Stimulated activated CD8-positive, alpha-beta memory T cell treated with anti-CD3 and anti-CD28 coated beads, Interleukin-4, amount 100 ng/mL, for 4 hours (primary cell): ENCODE measurements at regions not wholly inside any gene's neighbourhood (a gene's known extent, or its start where the extent isn't known, plus 50 kb on each side); places are given as distances from the start of the nearest gene placed in this dataset.

Source experiments
- DNase-seq, 2 donors: peaks; one replicate each; pipeline ENCODE4 v3.0.0-alpha.2; 2020; ENCODE audit warnings: low read depth in 2 of 2, low spot score in 1 of 2

DNA sequence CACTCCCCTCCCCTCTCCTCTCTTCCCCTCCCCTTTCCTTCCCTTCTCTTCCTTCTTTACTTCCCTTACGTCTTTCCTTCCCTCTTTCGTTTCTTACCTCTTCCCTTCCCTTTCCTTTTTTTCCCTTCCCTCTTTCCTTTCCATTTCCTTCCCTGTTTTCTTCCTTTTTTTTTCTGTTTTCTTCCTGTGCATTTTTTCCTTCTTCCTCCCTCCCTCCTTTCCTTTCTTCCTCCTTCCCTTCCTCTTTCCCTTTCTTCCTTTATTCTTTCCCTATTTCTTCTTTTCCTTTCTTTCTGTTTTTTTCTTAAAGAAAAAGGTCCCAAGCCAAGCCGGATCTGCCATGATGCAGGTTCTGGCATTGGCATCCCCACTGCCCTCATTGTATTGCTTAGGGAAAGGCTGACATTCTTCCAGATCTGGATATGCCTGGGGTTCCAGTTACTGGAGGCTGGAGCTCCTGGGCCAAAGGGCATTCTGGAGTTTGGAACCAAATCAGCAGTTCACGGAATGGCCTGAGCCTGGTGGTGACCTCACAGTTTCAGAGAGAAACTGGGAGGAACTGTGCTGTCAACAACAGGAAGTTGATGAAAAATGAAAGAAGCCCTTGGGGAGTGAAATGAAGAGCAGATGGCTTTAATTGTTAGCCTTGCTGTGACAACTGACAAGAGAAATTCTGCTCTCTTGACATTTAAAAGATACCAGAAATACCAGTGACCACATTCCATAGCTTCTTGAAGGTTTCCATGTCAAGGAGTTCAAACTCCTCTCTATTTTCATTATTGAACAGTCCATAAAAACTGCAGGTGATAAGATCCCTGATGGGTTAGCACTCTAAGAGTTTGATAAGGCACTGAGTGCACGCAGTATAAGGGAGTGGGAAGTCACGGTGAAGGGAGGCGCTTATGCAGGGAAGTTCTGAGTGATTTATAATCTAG lies 622.1 kb downstream of the SPRY1 start:
- no peak for DNase-seq

DNA sequence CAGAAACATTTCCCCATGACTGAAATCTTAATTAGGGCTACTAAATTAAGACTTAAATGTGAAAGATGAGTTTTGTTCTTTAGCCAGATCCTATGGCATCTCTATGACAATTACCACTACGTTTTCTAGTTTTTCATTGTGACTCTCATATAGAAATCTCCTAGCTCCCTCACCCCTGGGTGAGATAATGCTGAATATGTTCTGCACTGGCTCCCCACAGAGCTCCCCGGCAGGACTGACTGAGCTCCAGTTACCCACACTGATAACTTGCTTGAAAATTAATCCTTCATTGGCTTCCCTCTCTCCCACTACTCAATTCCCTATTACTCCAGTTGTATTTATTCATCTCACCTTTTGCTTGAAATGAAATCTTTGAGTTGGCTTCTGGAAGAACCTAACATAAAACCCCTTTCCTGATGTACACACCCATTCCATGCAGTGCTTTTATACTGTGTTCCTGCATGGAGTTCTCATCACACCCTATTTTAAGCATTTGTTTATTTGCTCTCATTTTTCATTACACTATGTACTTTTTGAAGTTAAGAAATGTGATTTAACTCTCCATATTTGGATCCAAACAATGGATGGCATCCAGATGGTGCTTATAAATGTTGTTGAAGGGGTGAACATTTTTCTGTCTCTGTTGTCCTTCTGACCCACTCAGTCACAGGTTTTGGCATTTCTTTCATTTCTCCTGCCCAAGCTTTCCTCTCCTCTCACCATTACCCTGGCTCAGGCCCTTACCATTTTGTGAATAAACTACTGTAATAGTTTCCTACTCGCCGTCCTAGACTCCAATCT lies 623.4 kb downstream of the SPRY1 start:
- no peak for DNase-seq

DNA sequence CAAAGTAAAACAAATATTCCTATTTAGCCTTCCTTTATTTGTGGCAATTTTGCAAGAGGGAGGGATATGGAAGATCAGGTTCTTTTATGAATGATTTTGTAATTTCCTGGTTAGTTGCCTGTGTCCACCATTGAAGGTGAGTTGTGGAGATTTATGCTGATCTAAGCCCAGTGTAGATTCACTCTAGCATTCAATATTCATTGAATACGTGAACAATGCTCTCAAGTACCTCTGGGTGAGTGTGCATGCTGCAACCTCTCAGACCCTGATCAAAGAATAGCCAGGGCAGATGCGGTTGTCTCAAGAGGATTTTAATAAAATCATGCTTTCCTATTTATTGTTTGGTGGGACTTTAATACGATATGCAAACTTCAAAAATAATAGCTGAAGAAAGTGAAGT lies 628.4 kb downstream of the SPRY1 start:
- DNase-seq, result no peak

DNA sequence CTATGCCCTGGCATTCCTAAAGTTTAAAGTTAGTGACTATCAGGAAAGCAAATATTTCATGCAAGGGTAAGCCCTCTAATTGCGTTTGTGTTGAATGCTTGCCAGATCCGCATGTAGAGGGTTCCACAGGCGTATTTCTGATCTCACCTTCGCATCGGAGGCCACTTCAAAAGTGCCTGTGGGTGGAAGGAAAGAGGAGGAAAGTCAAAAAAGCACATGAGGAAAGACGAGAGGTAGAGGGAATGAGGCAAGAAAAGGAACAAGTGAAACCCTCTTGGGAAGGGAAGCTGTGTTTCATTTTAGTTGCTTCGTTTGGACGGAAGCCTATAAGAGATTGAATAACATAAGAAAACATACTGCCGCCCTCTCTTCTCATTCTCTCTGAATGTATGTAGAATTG lies 628.8 kb downstream of the SPRY1 start:
- no peak for DNase-seq

DNA sequence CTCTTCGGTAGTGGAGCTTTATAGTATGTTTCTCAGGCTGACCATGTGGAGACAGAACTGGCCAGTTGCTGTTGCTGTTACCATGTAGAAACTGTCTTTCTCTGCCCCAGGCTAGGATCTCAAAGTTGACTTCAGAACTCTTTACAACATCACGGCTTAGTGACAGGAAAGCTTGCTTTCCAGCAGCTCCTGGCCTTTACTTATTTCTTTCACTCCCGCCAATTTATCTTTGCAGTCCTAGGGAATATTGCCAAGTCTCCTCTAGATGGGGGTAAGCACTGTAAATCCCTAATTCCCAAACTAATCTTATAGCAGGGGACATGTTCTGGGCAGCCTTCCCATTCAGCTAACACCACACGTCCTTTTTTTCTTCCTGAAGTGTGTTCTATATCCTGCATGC lies 631.6 kb downstream of the SPRY1 start:
- no peak for DNase-seq

- DNase-seq, result no peak
These were observed 633.6 kb downstream of the SPRY1 start for GRCh38 chr4:124030147-124030546.

GRCh38 chr4:124032035-124032434 lies 635.4 kb downstream of the SPRY1 start:
- no peak for DNase-seq

DNA sequence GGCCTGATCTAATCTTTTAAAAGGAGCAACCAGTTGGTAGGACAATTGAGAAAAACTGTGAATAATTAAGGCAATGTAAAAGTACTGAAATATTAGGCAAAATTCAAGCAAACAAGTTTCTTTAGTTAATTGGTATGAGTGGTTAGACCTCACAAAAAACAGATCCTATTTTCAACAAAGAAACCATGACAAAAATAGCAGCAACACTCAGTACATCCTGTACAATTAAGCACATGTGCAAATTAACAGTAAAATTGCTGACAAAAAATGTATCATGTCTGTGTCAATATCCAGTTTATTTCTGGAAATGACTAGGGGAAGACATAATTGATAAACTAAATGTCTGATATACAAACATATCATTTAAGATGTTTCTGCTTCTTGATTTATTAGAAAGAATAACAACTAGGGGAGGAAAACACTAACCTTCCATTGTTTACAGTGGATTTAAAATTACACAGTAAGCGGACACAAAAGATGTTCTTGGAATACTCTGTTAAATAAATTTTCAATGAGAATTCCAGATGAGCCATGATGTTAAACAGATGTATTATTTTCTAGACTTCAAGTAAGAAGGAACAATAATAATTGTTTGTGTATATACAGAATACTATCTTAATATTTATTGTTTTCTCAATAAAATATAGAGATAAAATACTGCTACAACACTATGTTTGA lies 638.9 kb downstream of the SPRY1 start:
- DNase-seq, result no peak

DNA sequence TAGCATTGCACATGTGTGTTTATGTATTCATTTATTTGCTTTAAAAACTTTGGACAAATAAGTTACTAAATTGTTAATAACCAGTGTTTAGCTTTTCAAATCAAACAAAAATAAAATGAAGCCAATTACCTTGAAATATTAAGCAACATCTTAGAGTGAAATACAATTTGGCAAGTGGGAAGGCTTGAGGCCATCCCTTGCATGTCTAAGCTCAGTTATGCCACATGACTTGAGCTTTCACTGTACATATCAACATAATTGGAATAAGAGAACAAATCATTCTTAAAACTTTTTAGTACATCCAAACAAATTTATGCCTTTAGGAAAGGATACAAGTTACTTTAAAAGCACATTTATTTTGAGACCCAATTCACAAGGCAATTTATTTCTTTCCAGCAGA lies 640.6 kb downstream of the SPRY1 start:
- no peak for DNase-seq

DNA sequence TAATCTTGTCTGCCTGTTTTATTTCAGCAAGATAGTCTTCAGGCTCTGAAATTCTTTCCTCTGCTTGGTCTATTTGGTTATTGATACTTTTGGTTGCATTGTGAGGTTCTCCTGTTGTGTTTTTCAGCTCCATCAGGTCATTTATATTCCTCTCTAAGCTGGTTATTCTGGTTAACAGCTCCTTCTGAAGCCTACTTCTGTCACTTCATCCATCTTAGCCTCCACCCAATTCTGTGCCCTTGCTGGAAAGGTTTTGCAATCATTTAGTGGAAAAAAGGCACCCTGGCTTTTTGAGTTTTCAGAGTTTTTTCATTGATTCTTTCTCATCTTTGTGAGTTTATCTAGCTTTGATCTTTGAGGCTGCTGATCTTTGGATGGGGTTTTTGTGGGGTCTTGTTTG lies 647.7 kb downstream of the SPRY1 start:
- no peak for DNase-seq

DNA sequence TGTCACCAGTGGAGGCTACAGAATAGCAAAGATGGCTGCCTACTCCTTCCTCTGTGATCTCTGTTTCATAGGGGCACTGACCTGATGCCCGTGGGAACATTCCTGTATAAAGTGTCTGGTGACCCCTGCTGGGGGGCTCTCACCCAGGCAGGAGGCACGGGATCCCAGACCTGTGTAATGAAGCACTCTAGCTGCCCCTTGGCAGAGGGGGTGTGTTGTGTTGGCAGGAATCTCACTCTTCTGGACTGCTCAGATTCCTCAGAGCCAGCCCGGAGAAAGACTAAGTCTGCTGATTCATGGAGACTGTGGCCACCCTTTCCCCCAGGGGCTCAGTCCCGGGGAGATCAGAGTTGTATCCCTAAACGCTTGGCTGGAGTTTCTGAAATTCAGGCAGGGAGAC lies 648.3 kb downstream of the SPRY1 start:
- no peak for DNase-seq

DNA sequence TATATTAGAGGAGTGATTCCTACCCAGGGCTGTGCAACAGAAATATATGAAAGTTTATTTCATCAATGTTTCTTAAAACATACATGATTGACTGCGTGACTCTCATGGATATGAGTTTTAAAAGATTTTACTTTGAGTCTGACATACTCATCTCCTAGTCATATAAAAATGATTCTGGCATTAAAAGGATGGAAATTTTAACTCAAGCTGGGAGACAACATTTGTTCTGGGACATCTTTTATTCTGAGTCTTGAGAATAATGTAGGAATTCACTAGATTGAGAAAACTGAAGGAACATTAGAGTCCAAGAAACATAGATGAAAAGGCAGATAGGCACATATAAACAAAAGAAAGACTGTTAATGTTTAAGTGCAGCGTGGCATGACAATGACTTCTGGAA lies 649.6 kb downstream of the SPRY1 start:
- no peak for DNase-seq

- no peak for DNase-seq
These were observed 657.4 kb downstream of the SPRY1 start for GRCh38 chr4:124053872-124054538.

DNA sequence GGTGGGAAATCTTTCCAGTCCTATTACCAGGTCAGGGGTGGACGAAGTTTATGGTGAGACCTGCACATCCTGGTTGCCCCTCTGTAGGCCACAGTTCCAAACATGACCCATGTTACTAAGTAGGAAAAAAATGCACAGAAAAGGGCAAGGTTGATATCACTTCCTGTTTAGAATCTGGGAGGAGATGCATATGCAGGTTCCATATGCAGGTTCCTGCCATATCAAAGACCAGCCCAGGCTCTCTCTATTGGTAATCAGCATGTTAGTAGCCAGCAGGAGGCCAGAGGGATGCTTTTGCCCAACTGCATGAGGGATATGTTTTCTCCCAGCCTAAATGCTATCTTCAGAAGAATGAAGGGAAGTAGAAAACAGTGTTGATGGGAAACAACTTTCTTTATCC lies 657.2 kb downstream of the ANKRD50 start:
- no peak for DNase-seq

DNA sequence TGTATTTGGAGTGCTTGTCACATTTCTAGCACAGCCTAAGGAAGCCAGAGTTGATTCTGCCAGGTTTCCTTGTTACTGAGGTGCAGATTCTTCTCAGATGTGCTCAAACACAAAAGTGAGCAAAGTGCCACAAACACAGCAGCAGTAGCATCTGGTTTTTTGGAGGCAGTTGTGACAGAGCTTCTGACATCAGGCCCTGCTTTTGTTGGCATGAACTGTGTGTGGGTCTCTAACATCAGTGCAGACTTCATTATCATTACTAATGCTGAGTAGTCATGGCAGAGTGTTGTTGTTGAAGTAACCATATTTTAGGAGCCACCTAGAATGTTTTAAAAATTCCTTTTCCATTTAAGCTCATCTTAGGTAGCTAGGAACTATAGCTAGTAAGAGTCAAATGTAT lies 656.6 kb downstream of the ANKRD50 start:
- DNase-seq, result no peak

- DNase-seq, result no peak
These were observed 652.1 kb downstream of the ANKRD50 start for GRCh38 chr4:124060261-124060918.

DNA sequence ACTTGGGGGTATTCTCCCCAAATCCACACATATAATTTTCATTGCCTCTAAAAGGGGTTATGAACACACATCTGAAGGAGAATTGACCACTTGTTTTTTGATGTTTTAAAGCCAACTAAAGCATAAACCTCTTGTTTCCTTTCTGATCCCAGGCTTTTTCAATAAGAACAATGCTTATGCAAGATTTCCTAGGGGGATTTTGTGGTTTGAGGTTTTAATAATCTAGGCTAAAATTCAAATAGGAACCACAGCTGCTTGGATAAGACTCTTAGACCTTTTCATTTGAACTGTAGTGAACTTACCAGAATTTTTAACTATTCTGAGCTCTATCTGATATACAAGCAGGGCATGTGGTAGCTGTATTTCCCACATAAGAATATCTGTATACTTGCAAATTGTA lies 651.1 kb downstream of the ANKRD50 start:
- no peak for DNase-seq

DNA sequence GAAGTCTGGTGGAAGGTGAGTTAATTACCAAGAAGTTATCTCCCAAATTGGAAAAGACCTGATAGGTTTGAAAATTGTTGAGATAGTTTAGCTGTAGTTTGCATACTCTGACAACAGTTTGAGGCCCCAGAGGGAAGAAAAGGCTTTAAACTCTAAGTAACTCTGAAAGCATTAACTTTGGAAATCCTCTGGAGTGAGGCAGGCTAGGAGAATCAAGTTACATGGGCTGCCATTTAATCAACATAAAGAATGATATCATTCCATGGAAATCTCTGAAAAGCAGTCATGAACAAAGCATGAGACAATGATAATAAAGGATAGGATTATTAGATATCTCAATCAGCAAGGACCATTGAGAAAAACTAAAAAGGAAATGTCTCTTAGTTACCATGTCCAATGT lies 647.1 kb downstream of the ANKRD50 start:
- DNase-seq, result no peak

- no peak for DNase-seq
These were observed 646.6 kb downstream of the ANKRD50 start for GRCh38 chr4:124065936-124066335.

- no peak for DNase-seq
These were observed 645.9 kb downstream of the ANKRD50 start for GRCh38 chr4:124066595-124066994.

DNA sequence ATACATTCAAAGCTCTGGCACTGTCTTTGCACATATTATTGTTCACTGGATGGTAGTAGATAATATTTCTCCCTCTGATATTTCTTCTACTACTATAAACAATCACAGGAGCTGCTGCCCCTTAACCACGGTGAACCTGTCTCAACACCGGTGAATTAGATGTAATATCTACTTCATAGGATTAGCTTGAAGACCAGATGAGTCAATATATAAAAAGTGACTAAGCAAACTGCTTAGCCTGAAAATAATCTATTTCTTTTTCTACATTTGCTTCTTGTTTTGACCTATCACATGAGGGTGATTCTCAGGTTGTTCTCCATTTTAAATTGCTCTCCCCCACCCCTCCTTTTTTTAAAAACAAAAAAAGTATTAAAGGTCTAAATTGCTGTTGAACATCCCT lies 645.5 kb downstream of the ANKRD50 start:
- no peak for DNase-seq
